ENCODE measurements at regions not wholly inside any gene's neighbourhood (a gene's known extent, or its start where the extent isn't known, plus 50 kb on each side); places are given as distances from the start of the nearest gene placed in this dataset.
"Not testable (repeated sequence)": the region's sequence is repeated elsewhere in the genome, so short reads cannot be mapped to it uniquely, and the experiment has no call there.

GRCh38 chr17:28247671-28248555, 71.1 kb upstream of the TMEM97 start:
- no peak for DNase-seq (ENCODE audit: low read depth in 2 of 3, low spot score in 2 of 3)

GRCh38 chr17:28249706-28250105, 69.3 kb upstream of the TMEM97 start:
- DNase-seq (ENCODE audit: low read depth in 2 of 3, low spot score in 2 of 3): no peak

- no peak for DNase-seq (ENCODE audit: low read depth in 2 of 3, low spot score in 2 of 3)
Observed at GRCh38 chr17:28252436-28252835, 66.6 kb upstream of the TMEM97 start.

GRCh38 chr17:28253663-28254062, 65.3 kb upstream of the TMEM97 start:
- no peak for DNase-seq (ENCODE audit: low read depth in 2 of 3, low spot score in 2 of 3)

- DNase-seq (ENCODE audit: low read depth in 2 of 3, low spot score in 2 of 3): no peak
Observed at GRCh38 chr17:28255616-28256015, 63.4 kb upstream of the TMEM97 start.

- no peak for DNase-seq (ENCODE audit: low read depth in 2 of 3, low spot score in 2 of 3)
Observed at GRCh38 chr17:28256370-28256769, 62.6 kb upstream of the TMEM97 start.

GRCh38 chr17:28256881-28257280, 62.1 kb upstream of the TMEM97 start:
- no peak for DNase-seq (ENCODE audit: low read depth in 2 of 3, low spot score in 2 of 3)

- no peak for DNase-seq (ENCODE audit: low read depth in 2 of 3, low spot score in 2 of 3)
Observed at GRCh38 chr17:28258347-28258887, 60.6 kb upstream of the TMEM97 start.

- no peak for DNase-seq (ENCODE audit: low read depth in 2 of 3, low spot score in 2 of 3)
Observed at GRCh38 chr17:28261219-28261618, 57.8 kb upstream of the TMEM97 start.

- DNase-seq (ENCODE audit: low read depth in 2 of 3, low spot score in 2 of 3): peak in 1 of 3 donors; percentile 11
Observed at GRCh38 chr17:28262123-28262745, 56.8 kb upstream of the TMEM97 start.

GRCh38 chr17:28264902-28265548, 54.0 kb upstream of the TMEM97 start:
- DNase-seq (ENCODE audit: low read depth in 2 of 3, low spot score in 2 of 3): not testable (repeated sequence)

GRCh38 chr17:28265856-28266546, 53.0 kb upstream of the TMEM97 start:
- DNase-seq (ENCODE audit: low read depth in 2 of 3, low spot score in 2 of 3): not testable (repeated sequence)

GRCh38 chr17:28266547-28266920, 52.5 kb upstream of the TMEM97 start:
- not testable (repeated sequence) for DNase-seq (ENCODE audit: low read depth in 2 of 3, low spot score in 2 of 3)

- not testable (repeated sequence) for DNase-seq (ENCODE audit: low read depth in 2 of 3, low spot score in 2 of 3)
Observed at GRCh38 chr17:28266926-28267719, 51.9 kb upstream of the TMEM97 start.

- no peak for DNase-seq (ENCODE audit: low read depth in 2 of 3, low spot score in 2 of 3)
Observed at GRCh38 chr17:28267720-28268609, 51.0 kb upstream of the TMEM97 start.

GRCh38 chr17:28268610-28269313, 50.2 kb upstream of the TMEM97 start:
- DNase-seq (ENCODE audit: low read depth in 2 of 3, low spot score in 2 of 3): no peak

Data from hematopoietic multipotent progenitor cell (in vitro differentiated cells).